ENCODE measurements at regions not wholly inside any gene's neighbourhood (a gene's known extent, or its start where the extent isn't known, plus 50 kb on each side); places are given as distances from the start of the nearest gene placed in this dataset.
"Not testable (repeated sequence)": the region's sequence is repeated elsewhere in the genome, so short reads cannot be mapped to it uniquely, and the experiment has no call there.

GRCh38 chr13:37954597-37954996 lies 85.0 kb upstream of the TRPC4 start:
- TF ChIP-seq CTCF (IDR thresholded peaks at IDR 0.05); POLR2AphosphoS5 (IDR thresholded peaks at IDR 0.05; ENCODE audit: low read depth, low read length); SIN3A (IDR thresholded peaks at IDR 0.05; ENCODE audit: borderline replicate concordance, insufficient read depth, low read depth, low read length): not testable (repeated sequence)
- TF ChIP-seq, protein P1, sequence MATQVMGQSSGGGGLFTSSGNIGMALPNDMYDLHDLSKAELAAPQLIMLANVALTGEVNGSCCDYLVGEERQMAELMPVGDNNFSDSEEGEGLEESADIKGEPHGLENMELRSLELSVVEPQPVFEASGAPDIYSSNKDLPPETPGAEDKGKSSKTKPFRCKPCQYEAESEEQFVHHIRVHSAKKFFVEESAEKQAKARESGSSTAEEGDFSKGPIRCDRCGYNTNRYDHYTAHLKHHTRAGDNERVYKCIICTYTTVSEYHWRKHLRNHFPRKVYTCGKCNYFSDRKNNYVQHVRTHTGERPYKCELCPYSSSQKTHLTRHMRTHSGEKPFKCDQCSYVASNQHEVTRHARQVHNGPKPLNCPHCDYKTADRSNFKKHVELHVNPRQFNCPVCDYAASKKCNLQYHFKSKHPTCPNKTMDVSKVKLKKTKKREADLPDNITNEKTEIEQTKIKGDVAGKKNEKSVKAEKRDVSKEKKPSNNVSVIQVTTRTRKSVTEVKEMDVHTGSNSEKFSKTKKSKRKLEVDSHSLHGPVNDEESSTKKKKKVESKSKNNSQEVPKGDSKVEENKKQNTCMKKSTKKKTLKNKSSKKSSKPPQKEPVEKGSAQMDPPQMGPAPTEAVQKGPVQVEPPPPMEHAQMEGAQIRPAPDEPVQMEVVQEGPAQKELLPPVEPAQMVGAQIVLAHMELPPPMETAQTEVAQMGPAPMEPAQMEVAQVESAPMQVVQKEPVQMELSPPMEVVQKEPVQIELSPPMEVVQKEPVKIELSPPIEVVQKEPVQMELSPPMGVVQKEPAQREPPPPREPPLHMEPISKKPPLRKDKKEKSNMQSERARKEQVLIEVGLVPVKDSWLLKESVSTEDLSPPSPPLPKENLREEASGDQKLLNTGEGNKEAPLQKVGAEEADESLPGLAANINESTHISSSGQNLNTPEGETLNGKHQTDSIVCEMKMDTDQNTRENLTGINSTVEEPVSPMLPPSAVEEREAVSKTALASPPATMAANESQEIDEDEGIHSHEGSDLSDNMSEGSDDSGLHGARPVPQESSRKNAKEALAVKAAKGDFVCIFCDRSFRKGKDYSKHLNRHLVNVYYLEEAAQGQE (IDR thresholded peaks at IDR 0.05; ENCODE audit: insufficient read depth in 1 of 2, low read depth in 2 of 2, low read length in 1 of 2), result not testable (repeated sequence)
